ENCODE measurements at regions not wholly inside any gene's neighbourhood (a gene's known extent, or its start where the extent isn't known, plus 50 kb on each side); places are given as distances from the start of the nearest gene placed in this dataset.
A peak's percentile ranks its signal among the peaks of the same experiment; 100 is the strongest.

- H3K4me3 ChIP-seq (ENCODE audit: low read length) = no peak overlapping the region
- H3K27ac ChIP-seq (ENCODE audit: low read length) = peak overlapping the region; percentile 11
- H3K9me3 ChIP-seq (ENCODE audit: low read length) = no peaks in the 10 kb centered on the region
- no peaks in the 10 kb centered on the region for H3K36me3 ChIP-seq (ENCODE audit: insufficient read depth, low read length)
- no peak overlapping the region for H2AFZ ChIP-seq (ENCODE audit: low read depth, low read length)
- no peaks in the 10 kb centered on the region for H3K79me2 ChIP-seq (replicated peaks; ENCODE audit: insufficient read depth, low read length)
- H4K20me1 ChIP-seq (ENCODE audit: insufficient read depth) = no peaks in the 10 kb centered on the region
- H3K9ac ChIP-seq (ENCODE audit: low read length) = no peak overlapping the region
- H3F3A ChIP-seq (ENCODE audit: insufficient read depth, low read length, poor library complexity, severe bottlenecking) = no peaks in the 10 kb centered on the region
- TF ChIP-seq SMC3 (conservative IDR thresholded peaks at IDR 0.05; ENCODE audit: poor library complexity) = no peak
- no peak for TF ChIP-seq CTCF (IDR thresholded peaks at IDR 0.05; ENCODE audit: poor library complexity, severe bottlenecking)
- TF ChIP-seq TAF1 (IDR thresholded peaks at IDR 0.05; ENCODE audit: low read depth) = no peak
- no peak for TF ChIP-seq REST (IDR thresholded peaks at IDR 0.05; ENCODE audit: borderline replicate concordance)
- TF ChIP-seq RAD21 (conservative IDR thresholded peaks at IDR 0.05) = no peak
- TF ChIP-seq EZH2 (IDR thresholded peaks at IDR 0.05; ENCODE audit: borderline replicate concordance, insufficient read depth, low read length, poor library complexity, severe bottlenecking) = no peak
- TF ChIP-seq MXI1 (conservative IDR thresholded peaks at IDR 0.05; ENCODE audit: poor library complexity, severe bottlenecking) = no peak
- no peak for TF ChIP-seq EP300 (conservative IDR thresholded peaks at IDR 0.05; ENCODE audit: poor library complexity, severe bottlenecking)
- TF ChIP-seq POLR2AphosphoS5 (IDR thresholded peaks at IDR 0.05) = no peak
- H3K4me2 ChIP-seq (ENCODE audit: low read length) = no peak overlapping the region
- no peaks in the 10 kb centered on the region for H3K27me3 ChIP-seq (ENCODE audit: insufficient read depth, low read depth, low read length)
- no peaks in the 10 kb centered on the region for H3K9me2 ChIP-seq (ENCODE audit: insufficient read depth, low read length)
These were observed 285.8 kb downstream of the ADGRD1 start for GRCh38 chr12:131239384-131240094.

- no peaks in the 10 kb centered on the region for H4K20me1 ChIP-seq (ENCODE audit: insufficient read depth)
- no peak for TF ChIP-seq MXI1 (conservative IDR thresholded peaks at IDR 0.05; ENCODE audit: poor library complexity, severe bottlenecking)
- no peak for TF ChIP-seq CTCF (IDR thresholded peaks at IDR 0.05; ENCODE audit: poor library complexity, severe bottlenecking)
- TF ChIP-seq EP300 (conservative IDR thresholded peaks at IDR 0.05; ENCODE audit: poor library complexity, severe bottlenecking) = no peak
- no peak overlapping the region for H3K9ac ChIP-seq (ENCODE audit: low read length)
- no peaks in the 10 kb centered on the region for H3K9me3 ChIP-seq (ENCODE audit: low read length)
- no peaks in the 10 kb centered on the region for H3K27me3 ChIP-seq (ENCODE audit: insufficient read depth, low read depth, low read length)
- H3K36me3 ChIP-seq (ENCODE audit: insufficient read depth, low read length) = no peaks in the 10 kb centered on the region
- no peak overlapping the region for H3K27ac ChIP-seq (ENCODE audit: low read length)
- no peaks in the 10 kb centered on the region for H3K9me2 ChIP-seq (ENCODE audit: insufficient read depth, low read length)
- no peak overlapping the region for H2AFZ ChIP-seq (ENCODE audit: low read depth, low read length)
- H3K4me3 ChIP-seq (ENCODE audit: low read length) = no peak overlapping the region
- H3K4me2 ChIP-seq (ENCODE audit: low read length) = no peak overlapping the region
- no peaks in the 10 kb centered on the region for H3F3A ChIP-seq (ENCODE audit: insufficient read depth, low read length, poor library complexity, severe bottlenecking)
- no peaks in the 10 kb centered on the region for H3K79me2 ChIP-seq (replicated peaks; ENCODE audit: insufficient read depth, low read length)
These were observed 287.8 kb downstream of the ADGRD1 start for GRCh38 chr12:131241517-131241916.

All from neural cell (in vitro differentiated cells).